Body of pancreas (tissue), 4 donors: ENCODE measurements at regions not wholly inside any gene's neighbourhood (a gene's known extent, or its start where the extent isn't known, plus 50 kb on each side); places are given as distances from the start of the nearest gene placed in this dataset.

Experiments
- POLR2A ChIP-seq, 3 donors: fragments of 450-650 bp; IDR thresholded peaks; one replicate each; pipeline ENCODE4 v1.6.1; 2016; ENCODE audit warnings: antibody characterized with exemption in 3 of 3, mild to moderate bottlenecking in 2 of 3
- TF ChIP-seq, protein P1 (sequence below), 7 experiments: fragments of 450-650 bp in 4 of 7; fragments of 200-600 bp in 3 of 7; sonication (generic) in 3 of 7; IDR thresholded peaks; one replicate each; pipeline ENCODE4 v1.5.1; 2016 to 2019; ENCODE audit warnings: antibody characterized with exemption in 7 of 7

GRCh38 chr10:130463876-130464364 is 327.7 kb downstream of the GLRX3 start:
- TF ChIP-seq, protein P1, sequence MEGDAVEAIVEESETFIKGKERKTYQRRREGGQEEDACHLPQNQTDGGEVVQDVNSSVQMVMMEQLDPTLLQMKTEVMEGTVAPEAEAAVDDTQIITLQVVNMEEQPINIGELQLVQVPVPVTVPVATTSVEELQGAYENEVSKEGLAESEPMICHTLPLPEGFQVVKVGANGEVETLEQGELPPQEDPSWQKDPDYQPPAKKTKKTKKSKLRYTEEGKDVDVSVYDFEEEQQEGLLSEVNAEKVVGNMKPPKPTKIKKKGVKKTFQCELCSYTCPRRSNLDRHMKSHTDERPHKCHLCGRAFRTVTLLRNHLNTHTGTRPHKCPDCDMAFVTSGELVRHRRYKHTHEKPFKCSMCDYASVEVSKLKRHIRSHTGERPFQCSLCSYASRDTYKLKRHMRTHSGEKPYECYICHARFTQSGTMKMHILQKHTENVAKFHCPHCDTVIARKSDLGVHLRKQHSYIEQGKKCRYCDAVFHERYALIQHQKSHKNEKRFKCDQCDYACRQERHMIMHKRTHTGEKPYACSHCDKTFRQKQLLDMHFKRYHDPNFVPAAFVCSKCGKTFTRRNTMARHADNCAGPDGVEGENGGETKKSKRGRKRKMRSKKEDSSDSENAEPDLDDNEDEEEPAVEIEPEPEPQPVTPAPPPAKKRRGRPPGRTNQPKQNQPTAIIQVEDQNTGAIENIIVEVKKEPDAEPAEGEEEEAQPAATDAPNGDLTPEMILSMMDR (IDR thresholded peaks at IDR 0.05): no peak
- no peak for TF ChIP-seq POLR2A (IDR thresholded peaks at IDR 0.05)
